ENCODE measurements at regions not wholly inside any gene's neighbourhood (a gene's known extent, or its start where the extent isn't known, plus 50 kb on each side); places are given as distances from the start of the nearest gene placed in this dataset.

DNA sequence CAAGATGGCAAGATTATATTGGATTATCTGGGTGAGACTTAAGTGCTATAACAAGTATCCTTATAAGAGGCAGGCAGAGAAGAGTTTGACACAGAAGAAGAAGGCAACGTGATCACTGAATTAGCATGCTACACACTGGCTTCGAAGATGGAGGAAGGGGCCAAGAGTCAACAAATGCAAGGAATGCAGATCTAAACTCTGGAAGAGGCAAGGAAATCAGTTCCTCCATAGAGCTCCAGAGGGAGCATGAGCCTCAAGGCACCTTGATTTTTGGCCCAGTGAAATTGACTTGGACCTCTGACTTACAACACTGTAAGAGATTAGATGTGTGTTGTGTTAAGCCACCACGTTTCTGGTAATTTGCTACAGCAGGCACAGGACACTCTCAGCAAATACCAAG is 536.4 kb upstream of the SEL1L start:
- H3K36me3 ChIP-seq, result no peaks in the 10 kb centered on the region
- no peaks in the 10 kb centered on the region for H3K4me1 ChIP-seq
- 60% methylated on average over 3 of the region's 3 CpGs for WGBS
- H3K27ac ChIP-seq, result no peak overlapping the region
- H3K9me3 ChIP-seq, result no peaks in the 10 kb centered on the region
- TF ChIP-seq EP300 (IDR thresholded peaks at IDR 0.05), result no peak
- TF ChIP-seq POLR2AphosphoS5 (IDR thresholded peaks at IDR 0.05), result no peak
- TF ChIP-seq POLR2A (IDR thresholded peaks at IDR 0.05), result no peak
- TF ChIP-seq, protein P1, sequence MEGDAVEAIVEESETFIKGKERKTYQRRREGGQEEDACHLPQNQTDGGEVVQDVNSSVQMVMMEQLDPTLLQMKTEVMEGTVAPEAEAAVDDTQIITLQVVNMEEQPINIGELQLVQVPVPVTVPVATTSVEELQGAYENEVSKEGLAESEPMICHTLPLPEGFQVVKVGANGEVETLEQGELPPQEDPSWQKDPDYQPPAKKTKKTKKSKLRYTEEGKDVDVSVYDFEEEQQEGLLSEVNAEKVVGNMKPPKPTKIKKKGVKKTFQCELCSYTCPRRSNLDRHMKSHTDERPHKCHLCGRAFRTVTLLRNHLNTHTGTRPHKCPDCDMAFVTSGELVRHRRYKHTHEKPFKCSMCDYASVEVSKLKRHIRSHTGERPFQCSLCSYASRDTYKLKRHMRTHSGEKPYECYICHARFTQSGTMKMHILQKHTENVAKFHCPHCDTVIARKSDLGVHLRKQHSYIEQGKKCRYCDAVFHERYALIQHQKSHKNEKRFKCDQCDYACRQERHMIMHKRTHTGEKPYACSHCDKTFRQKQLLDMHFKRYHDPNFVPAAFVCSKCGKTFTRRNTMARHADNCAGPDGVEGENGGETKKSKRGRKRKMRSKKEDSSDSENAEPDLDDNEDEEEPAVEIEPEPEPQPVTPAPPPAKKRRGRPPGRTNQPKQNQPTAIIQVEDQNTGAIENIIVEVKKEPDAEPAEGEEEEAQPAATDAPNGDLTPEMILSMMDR (IDR thresholded peaks at IDR 0.05), result no peak
- no peaks in the 10 kb centered on the region for H3K27me3 ChIP-seq
- H3K4me3 ChIP-seq, result no peak overlapping the region
- DNase-seq (ENCODE audit: low spot score in 2 of 2), result no peak

DNA sequence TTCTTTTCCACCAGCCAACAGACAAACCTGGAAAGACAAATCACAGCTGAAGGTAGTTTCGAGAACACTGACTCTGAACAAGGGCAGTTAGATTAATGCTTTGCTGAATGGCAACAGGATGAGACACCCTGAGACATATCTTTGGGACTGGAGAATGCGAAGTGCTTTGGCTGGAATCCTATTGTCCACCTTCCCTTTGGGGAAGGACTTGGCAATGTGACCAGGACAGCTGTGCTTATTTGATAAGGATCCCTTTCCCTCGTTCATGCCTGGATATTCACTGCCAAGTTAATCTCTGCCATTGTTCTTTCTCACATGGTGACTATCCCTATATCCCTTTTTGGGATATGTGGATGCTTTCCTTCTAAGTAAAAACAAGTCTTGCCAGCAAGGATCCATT is 537.1 kb upstream of the SEL1L start:
- Histone ChIP-seq H3K27me3 (no peaks in the 10 kb centered on the region), H3K36me3 (no peaks in the 10 kb centered on the region), H3K27ac (no peak overlapping the region), H3K9me3 (peaks cover 4% of the 10 kb centered on the region), H3K4me1 (no peaks in the 10 kb centered on the region), H3K4me3 (no peak overlapping the region)
- no peak for DNase-seq (ENCODE audit: low spot score in 2 of 2)
- WGBS, result 56% methylated on average over 3 of the region's 3 CpGs
- TF ChIP-seq EP300 (IDR thresholded peaks at IDR 0.05) (no peak), POLR2A (IDR thresholded peaks at IDR 0.05) (no peak), POLR2AphosphoS5 (IDR thresholded peaks at IDR 0.05) (no peak)
- TF ChIP-seq, protein P1 (IDR thresholded peaks at IDR 0.05), result no peak

DNA sequence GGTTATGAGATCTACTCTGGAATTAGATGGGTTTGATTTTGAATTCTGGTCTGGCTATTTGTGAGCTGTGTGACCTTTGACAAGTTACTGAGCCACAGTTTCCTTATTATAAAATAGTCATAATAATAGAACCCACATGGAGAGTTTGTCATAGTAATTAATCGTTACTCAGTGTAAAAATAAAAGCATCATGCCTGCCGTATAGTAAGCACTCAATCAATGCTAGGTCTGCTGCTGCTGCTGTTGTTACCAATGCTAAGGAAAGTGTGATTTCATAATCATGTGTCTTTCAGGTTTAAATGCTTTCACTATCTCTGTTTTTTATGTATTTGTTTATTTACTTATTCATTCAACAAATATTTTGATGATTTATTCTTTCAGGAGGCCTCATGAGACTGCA is 539.9 kb upstream of the SEL1L start:
- Histone ChIP-seq H3K4me3 (no peak overlapping the region), H3K27ac (no peak overlapping the region), H3K9me3 (peaks cover 4% of the 10 kb centered on the region), H3K36me3 (no peaks in the 10 kb centered on the region), H3K4me1 (no peaks in the 10 kb centered on the region), H3K27me3 (no peaks in the 10 kb centered on the region)
- TF ChIP-seq, protein P1 (IDR thresholded peaks at IDR 0.05), result no peak
- TF ChIP-seq EP300 (IDR thresholded peaks at IDR 0.05), result no peak
- no peak for TF ChIP-seq POLR2A (IDR thresholded peaks at IDR 0.05)
- TF ChIP-seq POLR2AphosphoS5 (IDR thresholded peaks at IDR 0.05), result no peak
- no peak for DNase-seq (ENCODE audit: low spot score in 2 of 2)
- 85% methylated on average over 2 of the region's 2 CpGs for WGBS

DNA sequence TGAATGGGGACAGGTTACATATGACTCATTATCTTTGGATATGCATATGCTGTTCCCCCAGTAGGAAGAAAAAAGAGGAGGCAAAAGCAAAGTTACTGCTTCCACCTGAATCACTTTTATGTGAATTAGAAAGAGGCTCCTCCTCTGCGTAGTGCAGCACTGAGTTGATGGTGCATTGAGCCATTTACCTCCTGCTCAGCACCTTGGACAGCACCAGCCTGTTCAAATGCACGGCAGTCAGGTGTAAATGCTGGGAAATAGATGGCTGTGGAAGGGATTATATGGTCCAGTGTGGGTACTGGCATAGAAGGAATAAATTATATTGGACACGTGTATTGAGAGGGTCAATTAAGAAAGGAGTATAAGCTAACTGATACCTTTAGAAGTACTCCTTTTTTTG is 541.9 kb upstream of the SEL1L start:
- Histone ChIP-seq H3K36me3 (no peaks in the 10 kb centered on the region), H3K4me1 (no peaks in the 10 kb centered on the region), H3K9me3 (peaks cover 4% of the 10 kb centered on the region), H3K27me3 (no peaks in the 10 kb centered on the region), H3K4me3 (no peak overlapping the region), H3K27ac (no peak overlapping the region)
- WGBS, result 11% methylated on average over 3 of the region's 3 CpGs
- no peak for DNase-seq (ENCODE audit: low spot score in 2 of 2)
- TF ChIP-seq, protein P1 (IDR thresholded peaks at IDR 0.05), result no peak
- TF ChIP-seq POLR2AphosphoS5 (IDR thresholded peaks at IDR 0.05) (no peak), EP300 (IDR thresholded peaks at IDR 0.05) (no peak), POLR2A (IDR thresholded peaks at IDR 0.05) (no peak)

DNA sequence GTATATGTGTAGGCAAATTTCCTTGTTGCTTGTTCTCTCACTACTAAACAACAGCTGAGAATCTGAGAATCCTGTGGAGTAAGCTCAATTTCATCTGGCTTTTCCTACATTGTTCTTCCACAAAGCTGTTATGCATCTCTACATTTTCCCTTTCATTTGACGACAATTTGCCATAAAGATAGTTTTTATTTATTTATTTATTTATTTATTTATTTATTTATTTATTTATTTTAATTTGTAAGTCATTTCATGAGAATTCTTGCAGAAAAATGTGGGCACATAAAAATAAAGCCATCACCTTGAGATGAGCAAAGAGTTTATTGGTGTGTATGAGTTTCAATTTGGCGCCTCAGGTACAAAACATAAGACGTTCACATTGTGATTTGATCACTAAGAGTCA is 545.9 kb upstream of the SEL1L start:
- Histone ChIP-seq H3K27ac (no peak overlapping the region), H3K9me3 (peaks cover 4% of the 10 kb centered on the region), H3K4me1 (no peaks in the 10 kb centered on the region), H3K4me3 (no peak overlapping the region), H3K36me3 (no peaks in the 10 kb centered on the region), H3K27me3 (no peaks in the 10 kb centered on the region)
- no peak for TF ChIP-seq EP300 (IDR thresholded peaks at IDR 0.05)
- WGBS, result 88% methylated on average over 3 of the region's 3 CpGs
- DNase-seq (ENCODE audit: low spot score in 2 of 2), result no peak

DNA sequence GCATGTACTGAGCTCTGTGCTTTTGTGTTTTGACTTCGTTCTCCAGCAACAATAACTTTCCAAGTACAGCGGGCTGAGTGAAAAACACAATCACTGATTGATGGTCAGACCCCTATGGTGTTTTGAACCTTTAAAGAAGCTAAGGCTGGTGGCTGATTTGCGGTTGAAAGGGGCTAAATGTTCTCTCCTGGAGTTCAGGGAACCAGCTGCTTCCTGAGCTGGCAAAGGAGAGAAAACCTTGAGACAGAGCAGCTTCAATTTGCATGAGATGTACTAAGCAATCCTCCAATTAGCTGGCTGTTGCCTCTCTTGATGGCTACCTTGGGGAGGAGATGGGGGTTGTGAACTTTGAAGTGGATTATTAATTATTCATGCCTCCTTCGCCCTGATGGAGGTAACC is 546.7 kb upstream of the SEL1L start:
- H3K36me3 ChIP-seq, result no peaks in the 10 kb centered on the region
- DNase-seq (ENCODE audit: low spot score in 2 of 2), result no peak
- WGBS, result 1% methylated on average over 4 of the region's 4 CpGs
- no peaks in the 10 kb centered on the region for H3K4me1 ChIP-seq
- no peak overlapping the region for H3K4me3 ChIP-seq
- TF ChIP-seq, protein P1 (IDR thresholded peaks at IDR 0.05), result no peak
- TF ChIP-seq POLR2AphosphoS5 (IDR thresholded peaks at IDR 0.05) (no peak), POLR2A (IDR thresholded peaks at IDR 0.05) (no peak), EP300 (IDR thresholded peaks at IDR 0.05) (no peak)
- H3K27me3 ChIP-seq, result no peaks in the 10 kb centered on the region
- H3K9me3 ChIP-seq, result peaks cover 3% of the 10 kb centered on the region
- H3K27ac ChIP-seq, result no peak overlapping the region
